ENCODE measurements at regions not wholly inside any gene's neighbourhood (a gene's known extent, or its start where the extent isn't known, plus 50 kb on each side); places are given as distances from the start of the nearest gene placed in this dataset.

- DNase-seq, result no peak
Observed at GRCh38 chr14:87081004-87081403, 912.0 kb downstream of the GALC start.

- no peak for DNase-seq
Observed at GRCh38 chr14:87080146-87080545, 912.8 kb downstream of the GALC start.

- no peak for DNase-seq
Observed at GRCh38 chr14:87079416-87079815, 913.6 kb downstream of the GALC start.

- DNase-seq, result no peak
Observed at GRCh38 chr14:87076922-87077321, 916.1 kb downstream of the GALC start.

GRCh38 chr14:87076146-87076545 lies 916.8 kb downstream of the GALC start:
- DNase-seq, result no peak

DNA sequence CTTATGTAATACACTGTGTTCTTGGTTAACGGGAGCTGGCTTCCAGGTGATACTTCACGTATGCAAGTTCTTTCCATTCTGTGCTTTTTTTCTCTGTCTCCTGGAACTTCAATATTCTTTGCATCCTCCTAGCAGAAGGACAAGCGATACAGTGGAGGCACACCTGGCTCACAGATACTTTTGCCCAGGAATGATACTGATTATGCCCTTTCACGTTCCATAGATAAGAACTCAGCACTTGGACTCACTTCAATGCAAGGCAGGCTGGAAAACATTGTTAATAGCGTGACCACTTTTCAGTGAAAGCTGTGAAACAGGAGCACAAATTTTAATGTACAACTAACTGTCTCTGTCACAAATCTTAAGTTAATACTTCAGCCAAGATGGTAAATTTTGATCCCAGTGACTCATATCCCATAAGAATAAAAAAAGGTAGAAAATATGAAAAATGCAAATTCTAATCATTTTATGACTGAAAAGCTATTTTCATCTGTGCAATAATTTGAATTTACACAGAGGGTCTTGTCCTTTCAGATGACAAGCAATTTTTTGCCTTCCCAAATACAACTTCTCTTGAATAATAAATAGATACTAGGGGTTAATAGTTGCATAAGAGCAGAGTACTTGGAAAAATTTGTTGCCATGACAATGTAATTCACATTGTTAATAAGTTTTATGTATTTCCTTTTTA lies 919.0 kb downstream of the GALC start:
- no peak for DNase-seq

GRCh38 chr14:87067591-87067990 lies 925.4 kb downstream of the GALC start:
- no peak for DNase-seq

- no peak for DNase-seq
Observed at GRCh38 chr14:87067061-87067460, 925.9 kb downstream of the GALC start.

- no peak for DNase-seq
Observed at GRCh38 chr14:87066221-87066817, 926.7 kb downstream of the GALC start.

DNA sequence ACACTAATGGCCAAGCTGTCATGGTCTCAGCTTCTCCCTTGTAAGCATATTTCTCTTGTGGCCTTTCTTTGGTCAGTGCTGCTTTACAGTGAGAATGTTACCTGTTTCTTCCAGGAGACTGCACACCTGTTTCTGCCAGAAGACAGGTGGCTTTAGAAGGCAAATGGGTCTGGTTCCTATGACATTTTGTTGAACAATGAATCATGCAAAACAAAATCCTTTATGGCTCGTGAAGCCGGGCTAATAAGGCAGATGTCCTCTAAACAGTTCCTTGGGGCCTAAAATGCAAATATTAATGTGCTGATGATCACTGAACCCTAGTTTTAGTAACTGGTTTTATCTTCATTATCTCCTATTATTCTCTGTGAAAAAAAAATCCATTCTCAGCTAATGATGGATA lies 927.6 kb downstream of the GALC start:
- DNase-seq, result no peak

GRCh38 chr14:87063181-87063580 lies 929.8 kb downstream of the GALC start:
- no peak for DNase-seq

GRCh38 chr14:87060405-87060804 lies 932.6 kb downstream of the GALC start:
- DNase-seq, result no peak

GRCh38 chr14:87059060-87059839 lies 933.7 kb downstream of the GALC start:
- DNase-seq, result no peak

GRCh38 chr14:87055007-87055406 lies 938.0 kb downstream of the GALC start:
- no peak for DNase-seq

- no peak for DNase-seq
Observed at GRCh38 chr14:87052646-87053225, 940.2 kb downstream of the GALC start.

DNA sequence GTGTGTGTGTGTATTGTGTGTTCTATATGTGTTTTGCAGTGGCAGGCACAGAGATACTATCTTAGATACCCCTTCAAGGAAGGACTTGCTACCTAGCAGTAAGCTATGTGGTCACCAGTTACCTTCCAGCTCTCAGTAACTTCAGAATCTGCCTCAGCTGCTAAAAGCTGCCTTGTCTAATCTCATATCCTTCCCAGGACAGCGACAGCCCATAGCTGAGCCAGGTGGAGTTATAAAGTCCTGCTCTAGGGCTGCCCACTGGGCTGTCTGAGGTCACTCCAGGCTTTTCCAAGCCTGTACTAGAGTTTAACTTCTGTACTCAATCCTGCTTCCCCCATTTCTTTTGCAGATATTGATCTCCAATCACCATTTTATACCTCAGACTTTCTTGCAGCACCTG lies 942.6 kb downstream of the GALC start:
- no peak for DNase-seq

DNA sequence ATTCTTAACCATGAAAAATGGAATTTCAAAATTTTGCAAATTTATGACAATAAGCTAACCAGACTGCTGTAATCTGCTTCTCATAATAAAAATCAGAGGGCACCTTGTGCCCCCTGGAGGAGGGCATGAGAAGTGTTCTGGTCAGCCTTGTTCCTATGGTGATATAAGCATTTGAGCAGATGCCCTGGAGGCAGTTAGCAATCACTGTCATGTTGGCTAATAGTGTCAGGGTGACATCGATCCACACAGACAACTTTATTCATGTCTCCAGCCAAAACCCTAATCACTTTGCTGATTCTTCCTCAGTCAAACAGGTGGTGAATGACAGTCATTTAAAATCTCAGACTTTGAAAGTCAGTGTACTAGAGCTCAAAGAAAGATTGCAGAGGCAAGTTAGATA lies 943.0 kb downstream of the GALC start:
- DNase-seq, result peak; percentile 18

DNA sequence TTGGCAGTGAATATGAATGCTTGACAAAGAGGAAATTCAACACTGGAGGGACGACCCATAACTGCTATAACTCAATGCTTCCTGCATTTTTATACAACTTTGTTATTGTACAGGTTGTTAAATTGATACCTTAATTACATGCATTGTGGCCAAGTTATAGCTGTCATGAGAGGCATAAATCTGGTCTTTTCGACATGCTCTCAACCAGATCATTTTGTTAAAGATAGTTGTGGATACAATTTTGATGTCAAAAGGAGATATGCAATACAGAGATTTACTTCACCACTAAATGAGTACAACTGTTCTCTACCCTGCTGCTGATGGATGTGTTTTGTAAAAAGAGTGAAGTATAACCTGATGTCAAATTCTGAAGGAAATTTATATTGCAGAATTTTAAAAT lies 946.0 kb downstream of the GALC start:
- DNase-seq, result no peak

- no peak for DNase-seq
Observed at GRCh38 chr14:87045956-87046355, 947.0 kb downstream of the GALC start.

DNA sequence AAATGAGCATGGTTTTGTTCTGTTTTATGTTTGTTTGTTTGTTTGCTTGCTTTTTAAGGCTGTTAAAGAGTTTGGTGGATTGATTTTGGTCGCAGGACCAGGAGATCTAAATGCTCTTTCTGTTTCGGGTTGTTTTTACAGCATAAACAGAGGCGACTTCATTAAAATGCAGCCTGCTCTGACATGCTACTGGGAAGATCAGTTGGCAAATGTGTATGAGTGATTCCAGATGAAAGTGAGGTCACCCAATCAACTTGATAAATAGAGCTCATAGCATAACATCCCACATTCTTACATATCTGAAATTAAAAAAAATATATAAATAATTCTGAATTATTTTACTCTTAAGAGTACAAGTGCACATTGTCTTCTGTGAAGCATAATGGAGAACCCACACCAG lies 947.7 kb downstream of the GALC start:
- no peak for DNase-seq

DNA sequence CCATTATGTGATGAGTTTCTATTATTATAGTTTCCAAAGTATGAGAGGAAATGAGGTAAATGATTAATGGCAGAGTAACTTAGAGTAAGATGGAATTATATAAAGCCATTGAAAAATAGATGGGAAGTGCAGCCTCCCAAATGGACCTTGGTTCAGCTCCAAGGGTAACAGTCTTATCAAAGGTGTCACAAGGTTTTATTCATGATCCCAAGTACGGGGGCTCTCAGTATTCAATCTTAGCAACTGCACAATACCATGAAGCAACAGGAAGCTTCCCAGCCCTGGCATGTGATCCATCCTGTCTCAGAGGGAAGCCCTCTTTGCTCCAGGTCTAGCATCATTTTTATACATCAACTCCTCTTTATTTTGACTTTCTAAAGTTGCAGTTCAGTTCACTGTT lies 948.2 kb downstream of the GALC start:
- no peak for DNase-seq

DNA sequence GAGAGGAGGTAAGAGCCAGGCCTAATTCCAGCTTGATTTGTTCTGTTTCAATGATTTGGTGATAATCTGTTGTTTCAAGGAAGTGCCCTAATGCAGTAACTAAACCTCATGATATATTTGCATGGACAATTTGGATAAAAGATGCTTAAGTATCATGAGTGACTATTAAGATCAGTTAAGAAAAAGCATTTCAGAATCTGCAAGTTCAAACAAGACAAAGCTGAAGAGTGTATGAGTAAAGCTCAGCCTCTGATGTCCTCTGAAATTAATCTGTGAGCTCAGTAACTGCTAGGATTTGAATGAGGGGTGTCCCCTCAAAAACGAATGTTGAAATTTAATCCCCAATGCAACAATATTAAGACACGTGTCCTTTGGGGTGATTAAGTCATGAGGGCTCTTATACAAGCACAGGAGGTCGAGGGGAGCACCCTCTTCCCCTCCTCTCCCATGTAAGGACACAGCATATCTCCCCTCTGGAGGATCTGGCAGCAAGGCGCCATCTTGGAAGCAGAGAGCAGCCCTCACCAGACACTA lies 949.2 kb downstream of the GALC start:
- DNase-seq, result no peak

- DNase-seq, result no peak
Observed at GRCh38 chr14:87042354-87042753, 950.6 kb downstream of the GALC start.
